ENCODE measurements at regions not wholly inside any gene's neighbourhood (a gene's known extent, or its start where the extent isn't known, plus 50 kb on each side); places are given as distances from the start of the nearest gene placed in this dataset.

DNA sequence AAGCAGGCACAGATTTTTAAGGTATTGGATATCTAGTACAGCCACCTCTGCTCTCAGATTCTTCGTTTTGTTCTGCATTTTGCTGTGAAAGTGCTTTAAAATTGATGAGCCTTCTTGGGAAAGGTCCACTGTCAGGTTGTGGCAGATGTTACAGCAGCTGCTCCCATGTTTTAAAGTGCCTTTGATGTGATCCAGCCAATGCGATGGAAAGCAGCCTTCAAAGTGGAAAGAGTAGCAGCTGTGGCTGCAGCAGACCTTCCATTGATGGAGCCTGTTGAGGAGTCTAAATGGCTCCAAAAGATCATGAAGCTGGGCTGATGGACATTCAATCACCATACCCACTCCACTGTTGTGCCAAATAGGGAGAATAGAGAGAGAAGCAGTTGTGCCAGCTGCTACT lies 816.9 kb downstream of the PLA2G4A start:
- TF ChIP-seq CREB1 (CRISPR knock-in tag; IDR thresholded peaks at IDR 0.05; ENCODE audit: low read depth) (no peak), POLR2AphosphoS5 (IDR thresholded peaks at IDR 0.05; ENCODE audit: low read depth) (no peak), EZH2phosphoT487 (IDR thresholded peaks at IDR 0.05; ENCODE audit: unreplicated experiment) (no peak), EZH2 (IDR thresholded peaks at IDR 0.05; ENCODE audit: low read depth, unreplicated experiment) (no peak)
- TF ChIP-seq, protein P1, sequence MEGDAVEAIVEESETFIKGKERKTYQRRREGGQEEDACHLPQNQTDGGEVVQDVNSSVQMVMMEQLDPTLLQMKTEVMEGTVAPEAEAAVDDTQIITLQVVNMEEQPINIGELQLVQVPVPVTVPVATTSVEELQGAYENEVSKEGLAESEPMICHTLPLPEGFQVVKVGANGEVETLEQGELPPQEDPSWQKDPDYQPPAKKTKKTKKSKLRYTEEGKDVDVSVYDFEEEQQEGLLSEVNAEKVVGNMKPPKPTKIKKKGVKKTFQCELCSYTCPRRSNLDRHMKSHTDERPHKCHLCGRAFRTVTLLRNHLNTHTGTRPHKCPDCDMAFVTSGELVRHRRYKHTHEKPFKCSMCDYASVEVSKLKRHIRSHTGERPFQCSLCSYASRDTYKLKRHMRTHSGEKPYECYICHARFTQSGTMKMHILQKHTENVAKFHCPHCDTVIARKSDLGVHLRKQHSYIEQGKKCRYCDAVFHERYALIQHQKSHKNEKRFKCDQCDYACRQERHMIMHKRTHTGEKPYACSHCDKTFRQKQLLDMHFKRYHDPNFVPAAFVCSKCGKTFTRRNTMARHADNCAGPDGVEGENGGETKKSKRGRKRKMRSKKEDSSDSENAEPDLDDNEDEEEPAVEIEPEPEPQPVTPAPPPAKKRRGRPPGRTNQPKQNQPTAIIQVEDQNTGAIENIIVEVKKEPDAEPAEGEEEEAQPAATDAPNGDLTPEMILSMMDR (conservative IDR thresholded peaks at IDR 0.05; ENCODE audit: low read depth in 2 of 2), result no peak
- TF ChIP-seq, protein P2, sequence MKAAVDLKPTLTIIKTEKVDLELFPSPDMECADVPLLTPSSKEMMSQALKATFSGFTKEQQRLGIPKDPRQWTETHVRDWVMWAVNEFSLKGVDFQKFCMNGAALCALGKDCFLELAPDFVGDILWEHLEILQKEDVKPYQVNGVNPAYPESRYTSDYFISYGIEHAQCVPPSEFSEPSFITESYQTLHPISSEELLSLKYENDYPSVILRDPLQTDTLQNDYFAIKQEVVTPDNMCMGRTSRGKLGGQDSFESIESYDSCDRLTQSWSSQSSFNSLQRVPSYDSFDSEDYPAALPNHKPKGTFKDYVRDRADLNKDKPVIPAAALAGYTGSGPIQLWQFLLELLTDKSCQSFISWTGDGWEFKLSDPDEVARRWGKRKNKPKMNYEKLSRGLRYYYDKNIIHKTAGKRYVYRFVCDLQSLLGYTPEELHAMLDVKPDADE (IDR thresholded peaks at IDR 0.05), result no peak
- TF ChIP-seq, protein P3, sequence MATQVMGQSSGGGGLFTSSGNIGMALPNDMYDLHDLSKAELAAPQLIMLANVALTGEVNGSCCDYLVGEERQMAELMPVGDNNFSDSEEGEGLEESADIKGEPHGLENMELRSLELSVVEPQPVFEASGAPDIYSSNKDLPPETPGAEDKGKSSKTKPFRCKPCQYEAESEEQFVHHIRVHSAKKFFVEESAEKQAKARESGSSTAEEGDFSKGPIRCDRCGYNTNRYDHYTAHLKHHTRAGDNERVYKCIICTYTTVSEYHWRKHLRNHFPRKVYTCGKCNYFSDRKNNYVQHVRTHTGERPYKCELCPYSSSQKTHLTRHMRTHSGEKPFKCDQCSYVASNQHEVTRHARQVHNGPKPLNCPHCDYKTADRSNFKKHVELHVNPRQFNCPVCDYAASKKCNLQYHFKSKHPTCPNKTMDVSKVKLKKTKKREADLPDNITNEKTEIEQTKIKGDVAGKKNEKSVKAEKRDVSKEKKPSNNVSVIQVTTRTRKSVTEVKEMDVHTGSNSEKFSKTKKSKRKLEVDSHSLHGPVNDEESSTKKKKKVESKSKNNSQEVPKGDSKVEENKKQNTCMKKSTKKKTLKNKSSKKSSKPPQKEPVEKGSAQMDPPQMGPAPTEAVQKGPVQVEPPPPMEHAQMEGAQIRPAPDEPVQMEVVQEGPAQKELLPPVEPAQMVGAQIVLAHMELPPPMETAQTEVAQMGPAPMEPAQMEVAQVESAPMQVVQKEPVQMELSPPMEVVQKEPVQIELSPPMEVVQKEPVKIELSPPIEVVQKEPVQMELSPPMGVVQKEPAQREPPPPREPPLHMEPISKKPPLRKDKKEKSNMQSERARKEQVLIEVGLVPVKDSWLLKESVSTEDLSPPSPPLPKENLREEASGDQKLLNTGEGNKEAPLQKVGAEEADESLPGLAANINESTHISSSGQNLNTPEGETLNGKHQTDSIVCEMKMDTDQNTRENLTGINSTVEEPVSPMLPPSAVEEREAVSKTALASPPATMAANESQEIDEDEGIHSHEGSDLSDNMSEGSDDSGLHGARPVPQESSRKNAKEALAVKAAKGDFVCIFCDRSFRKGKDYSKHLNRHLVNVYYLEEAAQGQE (IDR thresholded peaks at IDR 0.05; ENCODE audit: unreplicated experiment), result no peak

Measured in GM23338 (cell line).